Endodermal cell (in vitro differentiated cells): ENCODE measurements at regions not wholly inside any gene's neighbourhood (a gene's known extent, or its start where the extent isn't known, plus 50 kb on each side); places are given as distances from the start of the nearest gene placed in this dataset.

Source experiments
- DNase-seq: peaks from one replicate; pipeline ENCODE4 v3.0.0-alpha.2; 2017
- H3K27ac ChIP-seq: 2 replicates; pipeline ENCODE4 v1.5.1; 2013; ENCODE audit warnings: mild to moderate bottlenecking, low read depth, low read length, moderate library complexity
- H3K27me3 ChIP-seq: 2 replicates; pipeline ENCODE4 v1.6.1; 2013; ENCODE audit warnings: mild to moderate bottlenecking, low read length, moderate library complexity; ENCODE audit not compliant: insufficient read depth, control insufficient read depth, poor library complexity, severe bottlenecking
- H3K36me3 ChIP-seq: 2 replicates; pipeline ENCODE4 v1.7.0; 2013; ENCODE audit warnings: mild to moderate bottlenecking, low read length, moderate library complexity; ENCODE audit not compliant: control insufficient read depth, insufficient read depth
- H3K4me1 ChIP-seq: one replicate; pipeline ENCODE4 v1.7.0; 2013; ENCODE audit warnings: low read length; ENCODE audit not compliant: control insufficient read depth, insufficient read depth
- H3K4me3 ChIP-seq: 2 replicates; pipeline ENCODE4 v1.5.1; 2013; ENCODE audit warnings: mild to moderate bottlenecking, low read length, moderate library complexity
- H3K9ac ChIP-seq: 2 replicates; pipeline ENCODE4 v1.6.1; 2013; ENCODE audit warnings: mild to moderate bottlenecking, low read length, moderate library complexity; ENCODE audit not compliant: poor library complexity, severe bottlenecking; ENCODE audit errors: extremely low read depth
- H3K9me3 ChIP-seq: 2 replicates; pipeline ENCODE4 v1.6.1; 2013; ENCODE audit warnings: mild to moderate bottlenecking, low read length, moderate library complexity; ENCODE audit not compliant: control insufficient read depth
- H3K27ac Mint-ChIP-seq: 2 replicates; pipeline ENCODE4 v1.8.0; 2020; ENCODE audit warnings: mixed read lengths
- H3K27me3 Mint-ChIP-seq: 2 replicates; pipeline ENCODE4 v1.8.0; 2021; ENCODE audit warnings: mild to moderate bottlenecking, mixed read lengths; ENCODE audit not compliant: insufficient read depth
- H3K36me3 Mint-ChIP-seq: 2 replicates; pipeline ENCODE4 v1.8.0; 2020; ENCODE audit warnings: low read depth, mixed read lengths
- H3K4me1 Mint-ChIP-seq: 2 replicates; pipeline ENCODE4 v1.8.0; 2020; ENCODE audit warnings: mixed read lengths
- H3K4me3 Mint-ChIP-seq: 2 replicates; pipeline ENCODE4 v1.8.0; 2020; ENCODE audit warnings: mild to moderate bottlenecking, moderate library complexity, mixed read lengths
- H3K9me3 Mint-ChIP-seq: 2 replicates; pipeline ENCODE4 v1.8.0; 2020; ENCODE audit warnings: mild to moderate bottlenecking, mixed read lengths
- CTCF ChIP-seq: fragments of 200-600 bp; sonication (generic); conservative IDR thresholded peaks from 2 replicates; pipeline ENCODE4 v1.5.0; 2021; ENCODE audit warnings: antibody characterized with exemption, mild to moderate bottlenecking
- WGBS, 2 experiments: methylation state at CpG; one replicate each; pipeline versions ENCODE4 v1.1.5 to v1.1.7; 2013; ENCODE audit warnings: missing lambda C conversion rate in 2 of 2, mixed read lengths in 1 of 2; ENCODE audit not compliant: insufficient coverage in 1 of 2, insufficient read length in 1 of 2; 5-methylcytosine and 5-hydroxymethylcytosine counted together

- Histone ChIP-seq H3K36me3 (no peaks in the 10 kb centered on the region), H3K27me3 (no peaks in the 10 kb centered on the region), H3K4me1 (no peaks in the 10 kb centered on the region), H3K27ac (no peak overlapping the region), H3K4me3 (no peak overlapping the region), H3K9ac (no peak overlapping the region), H3K9me3 (no peaks in the 10 kb centered on the region)
- TF ChIP-seq CTCF, result no peak
- peaks cover 1% of the 10 kb centered on the region for H3K4me1 Mint-ChIP-seq
- peaks cover 6% of the 10 kb centered on the region for H3K9me3 Mint-ChIP-seq
- H3K36me3 Mint-ChIP-seq, result no peaks in the 10 kb centered on the region
- no peak for DNase-seq
- H3K27me3 Mint-ChIP-seq, result no peaks in the 10 kb centered on the region
- no peak overlapping the region for H3K4me3 Mint-ChIP-seq
- no peak overlapping the region for H3K27ac Mint-ChIP-seq
Observed at GRCh38 chr5:123706531-123706930, 194.6 kb downstream of the CSNK1G3 start.

GRCh38 chr5:123705741-123706140, 193.8 kb downstream of the CSNK1G3 start:
- 96% methylated on average over 1 of the region's 1 CpG; no CpG with 5 or more reads in 1 of the 2 experiments for WGBS, 2 experiments
- H3K4me3 Mint-ChIP-seq, result no peak overlapping the region
- DNase-seq, result no peak
- Histone ChIP-seq H3K27me3 (no peaks in the 10 kb centered on the region), H3K9me3 (no peaks in the 10 kb centered on the region), H3K4me1 (no peaks in the 10 kb centered on the region), H3K36me3 (no peaks in the 10 kb centered on the region), H3K9ac (no peak overlapping the region), H3K27ac (no peak overlapping the region), H3K4me3 (no peak overlapping the region)
- H3K36me3 Mint-ChIP-seq, result no peaks in the 10 kb centered on the region
- no peak overlapping the region for H3K27ac Mint-ChIP-seq
- H3K4me1 Mint-ChIP-seq, result no peaks in the 10 kb centered on the region
- no peak for TF ChIP-seq CTCF
- H3K27me3 Mint-ChIP-seq, result no peaks in the 10 kb centered on the region
- peaks cover 6% of the 10 kb centered on the region for H3K9me3 Mint-ChIP-seq

GRCh38 chr5:123701511-123702200, 189.7 kb downstream of the CSNK1G3 start:
- WGBS, 2 experiments, result 96 to 100% methylated on average over 2 to 3 of the region's 3 CpGs
- H3K27ac Mint-ChIP-seq, result no peak overlapping the region
- no peak for DNase-seq
- peaks cover 8% of the 10 kb centered on the region for H3K9me3 Mint-ChIP-seq
- no peak overlapping the region for H3K9ac ChIP-seq
- no peaks in the 10 kb centered on the region for H3K4me1 ChIP-seq
- H3K27ac ChIP-seq, result no peak overlapping the region
- no peaks in the 10 kb centered on the region for H3K27me3 Mint-ChIP-seq
- H3K4me3 ChIP-seq, result no peak overlapping the region
- no peaks in the 10 kb centered on the region for H3K4me1 Mint-ChIP-seq
- no peak overlapping the region for H3K4me3 Mint-ChIP-seq
- no peaks in the 10 kb centered on the region for H3K36me3 ChIP-seq
- H3K9me3 ChIP-seq, result no peaks in the 10 kb centered on the region
- no peaks in the 10 kb centered on the region for H3K27me3 ChIP-seq
- no peak for TF ChIP-seq CTCF
- no peaks in the 10 kb centered on the region for H3K36me3 Mint-ChIP-seq
